Suppressor macrophage treated with lipopolysaccharide for 4 hours (primary cell): ENCODE measurements at regions not wholly inside any gene's neighbourhood (a gene's known extent, or its start where the extent isn't known, plus 50 kb on each side); places are given as distances from the start of the nearest gene placed in this dataset.

ENCODE experiments used
- DNase-seq: peaks from one replicate; pipeline ENCODE4 v3.0.0-alpha.2; 2020

- DNase-seq, result no peak
Observed at GRCh38 chr2:226011716-226012450, 612.4 kb downstream of the NYAP2 start.

GRCh38 chr2:226002438-226002837 is 602.9 kb downstream of the NYAP2 start:
- DNase-seq, result peak; percentile 85

- no peak for DNase-seq
Observed at GRCh38 chr2:226001716-226002115, 602.2 kb downstream of the NYAP2 start.

GRCh38 chr2:225999692-226000091 is 600.2 kb downstream of the NYAP2 start:
- no peak for DNase-seq

- DNase-seq, result no peak
Observed at GRCh38 chr2:225998653-225999052, 599.1 kb downstream of the NYAP2 start.

GRCh38 chr2:225998116-225998515 is 598.6 kb downstream of the NYAP2 start:
- DNase-seq, result no peak

- DNase-seq, result peak; percentile 28
Observed at GRCh38 chr2:225996462-225996828, 596.9 kb downstream of the NYAP2 start.

- peak; percentile 73 for DNase-seq
Observed at GRCh38 chr2:225995796-225996461, 596.4 kb downstream of the NYAP2 start.

- DNase-seq, result peak; percentile 58
Observed at GRCh38 chr2:225994748-225995405, 595.4 kb downstream of the NYAP2 start.

GRCh38 chr2:225993430-225993829 is 593.9 kb downstream of the NYAP2 start:
- DNase-seq, result peak; percentile 13

GRCh38 chr2:225989809-225990208 is 590.3 kb downstream of the NYAP2 start:
- no peak for DNase-seq

- DNase-seq, result no peak
Observed at GRCh38 chr2:225980372-225980771, 580.9 kb downstream of the NYAP2 start.

GRCh38 chr2:225971433-225971832 is 571.9 kb downstream of the NYAP2 start:
- no peak for DNase-seq

- DNase-seq, result no peak
Observed at GRCh38 chr2:225948903-225949302, 549.4 kb downstream of the NYAP2 start.

- no peak for DNase-seq
Observed at GRCh38 chr2:225938991-225939390, 539.5 kb downstream of the NYAP2 start.

GRCh38 chr2:225937625-225938187 is 538.2 kb downstream of the NYAP2 start:
- DNase-seq, result no peak

- no peak for DNase-seq
Observed at GRCh38 chr2:225932811-225933413, 533.4 kb downstream of the NYAP2 start.

GRCh38 chr2:225930687-225931086 is 531.2 kb downstream of the NYAP2 start:
- DNase-seq, result no peak

- no peak for DNase-seq
Observed at GRCh38 chr2:225920621-225921220, 521.2 kb downstream of the NYAP2 start.

GRCh38 chr2:225916692-225917091 is 517.2 kb downstream of the NYAP2 start:
- no peak for DNase-seq

- DNase-seq, result no peak
Observed at GRCh38 chr2:225911019-225911418, 511.5 kb downstream of the NYAP2 start.

GRCh38 chr2:225895126-225895525 is 495.6 kb downstream of the NYAP2 start:
- no peak for DNase-seq
